ENCODE measurements at regions not wholly inside any gene's neighbourhood (a gene's known extent, or its start where the extent isn't known, plus 50 kb on each side); places are given as distances from the start of the nearest gene placed in this dataset.
"Not testable (repeated sequence)": the region's sequence is repeated elsewhere in the genome, so short reads cannot be mapped to it uniquely, and the experiment has no call there.

DNA sequence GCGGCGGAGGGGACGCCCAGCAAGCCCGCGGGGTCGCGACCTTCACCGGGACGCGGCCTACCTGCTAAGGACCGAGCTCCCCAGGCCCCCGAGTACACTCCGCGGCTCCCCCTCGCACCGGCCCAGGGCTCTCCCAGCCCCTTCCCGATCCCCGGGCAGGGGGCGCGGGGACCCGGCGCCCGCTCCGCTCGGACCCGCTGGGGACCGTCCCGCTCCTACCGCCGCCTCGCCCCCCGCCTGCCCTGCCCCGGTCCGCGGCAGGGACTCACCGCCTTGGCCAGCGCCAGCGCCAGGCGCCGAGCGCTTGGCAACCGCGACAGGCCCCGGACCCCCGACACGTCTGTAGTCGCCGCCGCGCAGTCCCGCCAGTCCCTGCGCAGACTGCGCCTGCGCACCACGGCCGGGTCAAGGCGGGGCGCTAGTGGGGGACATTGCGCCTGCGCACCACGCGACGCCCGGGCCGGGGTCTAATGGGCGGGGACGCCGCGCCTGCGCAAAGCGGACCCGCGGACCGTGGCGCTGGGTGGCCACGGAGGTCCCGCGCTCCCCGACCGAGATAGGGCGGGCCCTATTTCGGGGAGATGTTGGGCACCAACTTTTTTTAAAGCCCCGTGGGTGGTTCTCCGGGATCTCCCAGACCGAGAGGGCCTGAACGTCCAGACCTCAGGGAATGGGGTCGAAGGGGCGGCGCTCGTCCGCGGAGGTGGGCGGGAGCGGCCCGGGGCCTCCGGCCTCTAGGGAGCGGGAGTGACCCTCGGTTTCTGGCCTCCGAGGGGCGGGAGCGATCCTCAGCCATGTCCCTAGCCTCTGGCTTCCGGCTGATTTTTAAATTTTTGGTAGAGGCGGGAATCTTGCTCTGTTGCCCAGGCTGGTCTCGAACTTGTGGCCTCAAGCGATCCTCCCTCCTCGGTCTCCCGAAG lies 81.8 kb upstream of the TNK2 start:
- TF ChIP-seq, protein P1, sequence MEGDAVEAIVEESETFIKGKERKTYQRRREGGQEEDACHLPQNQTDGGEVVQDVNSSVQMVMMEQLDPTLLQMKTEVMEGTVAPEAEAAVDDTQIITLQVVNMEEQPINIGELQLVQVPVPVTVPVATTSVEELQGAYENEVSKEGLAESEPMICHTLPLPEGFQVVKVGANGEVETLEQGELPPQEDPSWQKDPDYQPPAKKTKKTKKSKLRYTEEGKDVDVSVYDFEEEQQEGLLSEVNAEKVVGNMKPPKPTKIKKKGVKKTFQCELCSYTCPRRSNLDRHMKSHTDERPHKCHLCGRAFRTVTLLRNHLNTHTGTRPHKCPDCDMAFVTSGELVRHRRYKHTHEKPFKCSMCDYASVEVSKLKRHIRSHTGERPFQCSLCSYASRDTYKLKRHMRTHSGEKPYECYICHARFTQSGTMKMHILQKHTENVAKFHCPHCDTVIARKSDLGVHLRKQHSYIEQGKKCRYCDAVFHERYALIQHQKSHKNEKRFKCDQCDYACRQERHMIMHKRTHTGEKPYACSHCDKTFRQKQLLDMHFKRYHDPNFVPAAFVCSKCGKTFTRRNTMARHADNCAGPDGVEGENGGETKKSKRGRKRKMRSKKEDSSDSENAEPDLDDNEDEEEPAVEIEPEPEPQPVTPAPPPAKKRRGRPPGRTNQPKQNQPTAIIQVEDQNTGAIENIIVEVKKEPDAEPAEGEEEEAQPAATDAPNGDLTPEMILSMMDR (IDR thresholded peaks at IDR 0.05) = not testable (repeated sequence)
- TF ChIP-seq ZFX (IDR thresholded peaks at IDR 0.05; ENCODE audit: borderline replicate concordance) = not testable (repeated sequence)
